ENCODE measurements at regions not wholly inside any gene's neighbourhood (a gene's known extent, or its start where the extent isn't known, plus 50 kb on each side); places are given as distances from the start of the nearest gene placed in this dataset.

GRCh38 chr15:37362414-37362813 is 262.1 kb upstream of the MEIS2 start:
- no peak overlapping the region for H3K4me3 ChIP-seq (ENCODE audit: low read depth, low read length)
- no peak for DNase-seq (ENCODE audit: low read depth)
- no peaks in the 10 kb centered on the region for H3K36me3 ChIP-seq (ENCODE audit: control insufficient read depth, insufficient read depth, low read length)
- POLR2A ChIA-PET: no interaction called here
- no peaks in the 10 kb centered on the region for H3K27me3 ChIP-seq (ENCODE audit: control insufficient read depth, insufficient read depth, low read length)
- TF ChIP-seq CTCF (IDR thresholded peaks at IDR 0.05; ENCODE audit: insufficient read depth, low read depth, low read length): no peak
- CTCF ChIA-PET: no interaction called here

GRCh38 chr15:37368961-37369360 is 268.6 kb upstream of the MEIS2 start:
- TF ChIP-seq CTCF (IDR thresholded peaks at IDR 0.05; ENCODE audit: insufficient read depth, low read depth, low read length): no peak
- CTCF ChIA-PET: no interaction called here
- no peak overlapping the region for H3K4me3 ChIP-seq (ENCODE audit: low read depth, low read length)
- no peaks in the 10 kb centered on the region for H3K36me3 ChIP-seq (ENCODE audit: control insufficient read depth, insufficient read depth, low read length)
- POLR2A ChIA-PET: no interaction called here
- no peak for DNase-seq (ENCODE audit: low read depth)
- H3K27me3 ChIP-seq (ENCODE audit: control insufficient read depth, insufficient read depth, low read length): no peaks in the 10 kb centered on the region

- DNase-seq (ENCODE audit: low read depth): no peak
- Histone ChIP-seq H3K4me3 (ENCODE audit: low read depth, low read length) (no peak overlapping the region), H3K36me3 (ENCODE audit: control insufficient read depth, insufficient read depth, low read length) (no peaks in the 10 kb centered on the region), H3K27me3 (ENCODE audit: control insufficient read depth, insufficient read depth, low read length) (no peaks in the 10 kb centered on the region)
- ChIA-PET CTCF (no interaction called here), POLR2A (no interaction called here)
- TF ChIP-seq CTCF (IDR thresholded peaks at IDR 0.05; ENCODE audit: insufficient read depth, low read depth, low read length): no peak
Observed at GRCh38 chr15:37370941-37371340, 270.6 kb upstream of the MEIS2 start.

- Histone ChIP-seq H3K36me3 (ENCODE audit: control insufficient read depth, insufficient read depth, low read length) (no peaks in the 10 kb centered on the region), H3K4me3 (ENCODE audit: low read depth, low read length) (no peak overlapping the region), H3K27me3 (ENCODE audit: control insufficient read depth, insufficient read depth, low read length) (no peaks in the 10 kb centered on the region)
- TF ChIP-seq CTCF (IDR thresholded peaks at IDR 0.05; ENCODE audit: insufficient read depth, low read depth, low read length): no peak
- POLR2A ChIA-PET: no interaction called here
- DNase-seq (ENCODE audit: low read depth): no peak
- CTCF ChIA-PET: no interaction called here
Observed at GRCh38 chr15:37372064-37372463, 271.7 kb upstream of the MEIS2 start.

GRCh38 chr15:37375519-37375918 is 275.2 kb upstream of the MEIS2 start:
- ChIA-PET POLR2A (no interaction called here), CTCF (no interaction called here)
- no peak for TF ChIP-seq CTCF (IDR thresholded peaks at IDR 0.05; ENCODE audit: insufficient read depth, low read depth, low read length)
- H3K27me3 ChIP-seq (ENCODE audit: control insufficient read depth, insufficient read depth, low read length): no peaks in the 10 kb centered on the region
- DNase-seq (ENCODE audit: low read depth): no peak
- no peaks in the 10 kb centered on the region for H3K36me3 ChIP-seq (ENCODE audit: control insufficient read depth, insufficient read depth, low read length)
- H3K4me3 ChIP-seq (ENCODE audit: low read depth, low read length): no peak overlapping the region

All from BJ (cell line).